Brain microvascular endothelial cell (primary cell): ENCODE measurements at regions not wholly inside any gene's neighbourhood (a gene's known extent, or its start where the extent isn't known, plus 50 kb on each side); places are given as distances from the start of the nearest gene placed in this dataset.

ENCODE experiments used
- DNase-seq: peaks from one replicate; pipeline ENCODE4 v3.0.0-alpha.2; 2020
- H3K27ac ChIP-seq: fragments of 250-450 bp; sonication (Bioruptor Pico); 2 replicates; pipeline ENCODE4 v1.5.1; 2020; ENCODE audit warnings: mild to moderate bottlenecking, moderate library complexity
- H3K27me3 ChIP-seq: fragments of 250-450 bp; sonication (Bioruptor Pico); replicated peaks from 2 replicates; pipeline ENCODE4 v1.5.1; 2020; ENCODE audit warnings: mild to moderate bottlenecking
- H3K36me3 ChIP-seq: fragments of 250-450 bp; sonication (Bioruptor Pico); replicated peaks from 2 replicates; pipeline ENCODE4 v1.5.1; 2020; ENCODE audit warnings: mild to moderate bottlenecking
- H3K4me3 ChIP-seq: 2 replicates; pipeline ENCODE4 v1.5.1; 2011; ENCODE audit warnings: low read depth, mild to moderate bottlenecking, control low read depth, low read length, moderate library complexity
- in situ Hi-C: cut with HindIII; loops from 2 replicates; pipeline ENCODE4 v1.10.0; 2017; ENCODE audit warnings: low sequenced_read_pairs, low pct_ligation_motif_present
- TF ChIP-seq, protein P1 (sequence below): IDR thresholded peaks from 2 replicates; pipeline ENCODE4 v1.5.1; 2011; ENCODE audit warnings: low read depth, mild to moderate bottlenecking, moderate library complexity, low read length, control low read depth, inconsistent platforms; ENCODE audit errors: missing control alignments

DNA sequence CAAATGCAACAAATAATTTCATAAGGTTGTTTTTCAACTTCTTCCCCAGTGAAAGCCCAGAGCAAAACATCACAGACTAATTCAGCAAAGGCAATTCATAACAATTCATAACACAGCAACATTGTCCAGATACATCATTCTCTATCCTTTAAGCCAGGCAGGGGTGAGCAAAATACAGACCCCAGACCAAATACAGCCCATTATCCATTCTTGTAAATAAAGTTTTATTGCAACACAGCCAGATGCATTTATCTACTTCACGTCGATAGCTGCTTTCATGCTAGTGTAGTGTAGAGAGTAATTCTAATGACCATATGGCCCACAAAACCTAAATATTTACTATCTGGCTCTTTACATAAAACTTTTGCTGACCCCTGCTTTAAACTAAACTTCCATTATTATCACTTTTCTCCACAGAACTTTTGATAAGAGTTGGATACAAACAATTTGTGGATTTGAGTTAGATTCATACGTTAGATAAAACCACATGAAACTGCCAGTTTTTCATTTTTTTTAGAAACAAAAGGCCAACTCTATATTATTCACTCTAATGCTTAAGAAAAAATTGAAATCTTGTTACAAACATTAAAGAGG lies 174.4 kb downstream of the DUSP6 start:
- in situ Hi-C loops: no loop called here
- H3K4me3 ChIP-seq: no peak overlapping the region

DNA sequence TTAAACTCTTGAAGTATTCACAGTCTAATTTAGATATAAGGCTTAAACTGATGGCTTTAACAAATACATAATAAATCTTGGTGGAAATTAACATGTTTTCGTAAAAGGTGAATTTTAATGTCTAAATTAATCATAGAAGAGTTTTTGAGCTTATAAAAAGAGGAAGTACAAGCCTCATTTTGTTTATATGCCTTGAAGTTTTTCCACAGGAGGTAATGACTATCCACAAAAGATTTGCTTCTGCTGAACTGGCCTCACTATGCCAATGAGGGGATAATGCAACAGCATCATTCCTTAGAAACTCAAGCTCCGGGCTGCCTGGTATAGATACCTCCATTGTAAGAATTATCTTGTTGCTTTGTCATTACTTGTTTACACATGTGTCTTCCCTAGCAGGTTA lies 175.6 kb downstream of the DUSP6 start:
- no peak for DNase-seq
- H3K27me3 ChIP-seq: no peaks in the 10 kb centered on the region
- in situ Hi-C loops: no loop called here
- TF ChIP-seq, protein P1, sequence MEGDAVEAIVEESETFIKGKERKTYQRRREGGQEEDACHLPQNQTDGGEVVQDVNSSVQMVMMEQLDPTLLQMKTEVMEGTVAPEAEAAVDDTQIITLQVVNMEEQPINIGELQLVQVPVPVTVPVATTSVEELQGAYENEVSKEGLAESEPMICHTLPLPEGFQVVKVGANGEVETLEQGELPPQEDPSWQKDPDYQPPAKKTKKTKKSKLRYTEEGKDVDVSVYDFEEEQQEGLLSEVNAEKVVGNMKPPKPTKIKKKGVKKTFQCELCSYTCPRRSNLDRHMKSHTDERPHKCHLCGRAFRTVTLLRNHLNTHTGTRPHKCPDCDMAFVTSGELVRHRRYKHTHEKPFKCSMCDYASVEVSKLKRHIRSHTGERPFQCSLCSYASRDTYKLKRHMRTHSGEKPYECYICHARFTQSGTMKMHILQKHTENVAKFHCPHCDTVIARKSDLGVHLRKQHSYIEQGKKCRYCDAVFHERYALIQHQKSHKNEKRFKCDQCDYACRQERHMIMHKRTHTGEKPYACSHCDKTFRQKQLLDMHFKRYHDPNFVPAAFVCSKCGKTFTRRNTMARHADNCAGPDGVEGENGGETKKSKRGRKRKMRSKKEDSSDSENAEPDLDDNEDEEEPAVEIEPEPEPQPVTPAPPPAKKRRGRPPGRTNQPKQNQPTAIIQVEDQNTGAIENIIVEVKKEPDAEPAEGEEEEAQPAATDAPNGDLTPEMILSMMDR: no peak
- no peak overlapping the region for H3K4me3 ChIP-seq
- no peak overlapping the region for H3K27ac ChIP-seq
- no peaks in the 10 kb centered on the region for H3K36me3 ChIP-seq

More for the DNA sequence above, 174.4 kb downstream of the DUSP6 start:
- no peak overlapping the region for H3K27ac ChIP-seq
- H3K27me3 ChIP-seq: no peaks in the 10 kb centered on the region
- H3K36me3 ChIP-seq: no peaks in the 10 kb centered on the region
- TF ChIP-seq, protein P1: no peak
- DNase-seq: no peak

DNA sequence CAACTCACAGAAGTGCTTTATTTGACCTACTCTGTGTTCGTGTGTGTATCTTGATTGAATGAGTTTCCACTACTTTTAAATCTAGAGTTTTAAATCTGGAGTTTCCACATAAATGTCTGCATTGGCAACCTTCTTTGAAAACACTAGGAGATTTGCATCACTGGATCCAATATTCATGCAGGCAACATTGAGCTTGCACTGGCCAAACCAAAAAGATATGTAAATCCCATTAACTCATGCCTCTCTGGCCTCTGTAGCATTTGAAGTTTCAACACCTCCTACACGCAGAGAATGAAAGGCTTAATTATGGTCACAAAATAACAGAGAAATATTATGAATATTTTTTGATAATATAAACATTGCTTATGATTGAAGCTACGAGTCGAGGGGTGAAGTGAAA lies 178.6 kb downstream of the DUSP6 start:
- H3K4me3 ChIP-seq: no peak overlapping the region
- no peaks in the 10 kb centered on the region for H3K36me3 ChIP-seq
- no peaks in the 10 kb centered on the region for H3K27me3 ChIP-seq
- in situ Hi-C loops: no loop called here
- H3K27ac ChIP-seq: no peak overlapping the region
- DNase-seq: no peak
- TF ChIP-seq, protein P1: no peak

DNA sequence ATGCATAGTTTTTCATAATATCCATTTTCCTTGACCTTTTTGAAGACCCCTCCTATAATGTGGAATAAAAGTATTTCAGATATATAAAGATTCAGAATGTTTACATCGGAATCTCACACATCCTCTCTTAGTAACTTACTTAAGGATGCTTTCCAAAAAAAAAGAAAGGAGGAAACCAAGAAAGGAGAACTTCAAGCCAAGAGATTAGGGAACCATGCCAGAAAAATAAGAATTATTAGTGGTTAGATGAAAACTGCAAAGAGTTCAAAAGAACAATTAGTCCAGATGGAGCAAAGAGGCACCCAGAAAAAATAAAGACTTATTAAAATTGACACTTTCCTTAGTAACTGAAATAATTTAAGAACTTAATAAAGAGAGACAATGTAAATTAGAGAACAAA lies 179.2 kb downstream of the DUSP6 start:
- no peak for DNase-seq
- Histone ChIP-seq H3K27ac (no peak overlapping the region), H3K27me3 (no peaks in the 10 kb centered on the region), H3K4me3 (no peak overlapping the region), H3K36me3 (no peaks in the 10 kb centered on the region)
- in situ Hi-C loops: no loop called here
- TF ChIP-seq, protein P1: no peak

DNA sequence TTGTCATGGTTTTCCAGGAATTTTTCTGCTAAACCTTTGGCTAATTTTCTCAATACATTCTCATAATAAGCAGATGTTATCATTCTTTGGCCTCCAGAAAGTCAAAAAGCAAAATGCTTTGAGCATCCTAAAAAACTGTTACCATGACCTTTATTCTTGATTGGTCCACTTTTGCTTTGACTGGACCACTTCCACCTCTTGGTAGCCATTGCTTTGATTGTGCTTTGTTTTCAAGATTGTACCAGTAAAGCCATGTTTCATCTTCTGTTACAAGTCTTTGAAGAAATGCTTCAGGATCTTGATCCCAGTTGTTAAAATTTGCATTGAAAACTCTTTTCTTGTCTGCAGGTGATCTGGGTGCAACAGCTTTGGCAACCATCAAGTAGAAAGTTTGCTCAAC lies 180.1 kb downstream of the DUSP6 start:
- Histone ChIP-seq H3K27ac (no peak overlapping the region), H3K36me3 (no peaks in the 10 kb centered on the region), H3K27me3 (no peaks in the 10 kb centered on the region), H3K4me3 (no peak overlapping the region)
- DNase-seq: no peak
- in situ Hi-C loops: no loop called here
- TF ChIP-seq, protein P1: no peak

DNA sequence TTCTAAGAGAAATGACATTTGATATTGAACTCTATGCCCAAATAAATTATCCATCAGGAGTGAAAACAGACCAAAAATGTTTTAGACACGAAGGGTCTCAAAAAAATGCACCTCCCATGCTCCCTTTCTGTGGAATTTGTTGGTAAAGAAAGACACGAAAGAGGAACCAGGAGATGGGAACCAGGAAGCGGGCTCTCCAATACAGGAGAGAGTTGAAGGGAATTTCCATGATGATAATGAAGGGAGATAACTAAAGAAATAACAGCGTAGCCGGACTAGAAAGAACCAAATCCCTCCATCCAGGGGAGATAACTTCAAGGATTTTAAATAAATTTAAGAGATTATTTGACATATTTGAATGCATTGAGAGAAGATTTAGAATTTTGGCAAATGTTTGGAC lies 183.0 kb downstream of the DUSP6 start:
- H3K27ac ChIP-seq: no peak overlapping the region
- TF ChIP-seq, protein P1: no peak
- H3K27me3 ChIP-seq: no peaks in the 10 kb centered on the region
- no peak overlapping the region for H3K4me3 ChIP-seq
- in situ Hi-C loops: no loop called here
- no peaks in the 10 kb centered on the region for H3K36me3 ChIP-seq
- DNase-seq: no peak
